GM18873 (cell line): ENCODE measurements at regions not wholly inside any gene's neighbourhood (a gene's known extent, or its start where the extent isn't known, plus 50 kb on each side); places are given as distances from the start of the nearest gene placed in this dataset.
"Not testable (repeated sequence)": the region's sequence is repeated elsewhere in the genome, so short reads cannot be mapped to it uniquely, and the experiment has no call there.

ENCODE experiments used
- ATAC-seq: cut with Tn5 transposase; IDR thresholded peaks from one replicate; pipeline ENCODE4 v1.9.1; 2021; ENCODE audit warnings: mild to moderate bottlenecking, moderate library complexity, moderate number of reproducible peaks; ENCODE audit not compliant: unreplicated experiment, low FRiP score

DNA sequence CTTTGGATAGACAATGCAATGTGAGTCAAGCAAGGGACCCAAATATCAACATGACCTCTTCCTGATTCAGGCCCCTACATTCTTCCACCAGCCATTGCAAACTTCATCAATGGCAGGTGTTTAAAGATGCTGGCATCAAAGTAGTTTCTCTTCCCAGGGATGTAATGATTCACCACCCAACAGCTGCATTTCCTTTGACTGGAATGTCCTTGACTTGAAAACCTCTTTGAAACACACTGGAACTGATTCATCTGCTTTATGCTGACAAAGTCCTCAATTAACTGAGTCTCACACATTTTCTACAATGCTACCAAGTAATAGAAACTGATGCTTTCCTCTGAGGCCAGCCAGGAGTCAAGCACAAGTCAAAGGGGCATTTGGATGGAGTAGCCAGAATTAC lies 385.5 kb downstream of the GBE1 start:
- no peak for ATAC-seq

DNA sequence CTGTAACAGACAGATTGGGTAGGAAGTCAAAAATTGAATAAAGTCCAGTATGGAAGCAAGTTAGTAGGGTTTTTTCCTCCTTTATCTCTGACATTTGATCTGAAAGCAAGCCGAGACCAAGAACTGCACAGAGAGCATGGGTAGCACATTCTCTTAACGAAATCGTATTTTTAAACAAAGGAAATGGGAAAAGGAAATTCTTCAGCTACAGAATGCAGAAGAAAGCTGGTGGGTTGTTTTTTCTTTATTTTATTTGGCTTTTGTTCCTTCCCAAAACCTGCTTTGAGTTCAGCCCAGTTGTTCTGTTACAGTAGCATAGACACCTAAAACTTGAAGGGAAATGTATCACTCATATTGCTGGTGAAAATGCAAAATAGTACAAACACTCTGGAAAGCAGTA lies 397.0 kb downstream of the GBE1 start:
- ATAC-seq = no peak

DNA sequence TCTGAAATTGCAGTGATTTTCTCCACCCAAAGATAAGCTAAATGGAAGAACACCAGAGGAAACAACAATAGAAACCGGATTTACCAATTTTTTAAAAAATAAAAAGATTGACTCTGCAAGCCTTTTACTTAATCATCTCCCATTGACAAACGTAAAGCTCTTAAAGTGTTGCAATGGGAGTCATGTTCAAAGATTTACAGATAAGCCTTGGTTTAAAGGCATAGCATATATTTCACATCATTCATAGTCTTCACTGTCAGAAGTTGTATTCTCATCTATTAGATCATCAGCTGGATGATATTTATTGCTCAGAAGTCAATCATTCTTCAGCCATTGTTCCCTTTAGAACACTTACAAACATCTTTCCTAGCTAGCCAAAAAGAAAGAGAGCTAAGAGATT lies 397.6 kb downstream of the GBE1 start:
- no peak for ATAC-seq

DNA sequence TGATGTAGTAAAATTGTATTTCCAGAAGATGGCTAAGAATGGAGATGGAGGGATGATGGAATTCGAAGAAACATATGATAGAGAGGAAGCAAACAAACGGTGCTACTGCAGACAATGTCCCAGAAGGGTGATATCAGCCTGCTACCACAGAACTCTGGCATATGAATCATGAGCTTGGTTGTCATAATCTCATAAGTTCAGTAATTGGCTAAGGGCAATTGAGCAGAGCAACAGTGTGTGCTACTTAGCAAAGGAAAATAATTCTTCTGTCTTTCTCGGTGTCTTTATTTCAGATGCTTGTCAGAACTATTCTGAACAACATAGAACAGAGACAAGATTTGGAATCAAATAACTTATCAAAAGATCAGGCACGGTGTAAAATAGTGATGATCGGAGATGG lies 407.3 kb downstream of the GBE1 start:
- no peak for ATAC-seq

DNA sequence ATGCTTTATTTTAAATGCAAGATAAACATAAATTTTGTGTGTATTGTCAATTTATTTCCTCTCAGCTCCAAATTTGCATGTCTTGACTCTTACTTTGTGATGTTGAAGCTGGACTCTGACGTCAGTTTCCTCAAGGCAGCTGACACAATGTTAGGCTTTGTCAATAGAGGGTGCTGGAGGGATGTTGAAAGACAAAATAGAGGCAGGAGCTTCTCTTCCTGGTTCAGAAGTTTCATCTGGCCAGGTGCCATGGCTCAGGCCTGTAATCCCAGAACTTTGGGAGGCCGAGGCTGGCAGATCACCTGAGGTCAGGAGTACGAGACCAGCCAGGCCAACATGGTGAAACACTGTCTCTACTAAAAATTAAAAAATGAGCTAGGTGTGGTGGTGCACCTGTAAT lies 408.6 kb downstream of the GBE1 start:
- ATAC-seq = peak; percentile 72

DNA sequence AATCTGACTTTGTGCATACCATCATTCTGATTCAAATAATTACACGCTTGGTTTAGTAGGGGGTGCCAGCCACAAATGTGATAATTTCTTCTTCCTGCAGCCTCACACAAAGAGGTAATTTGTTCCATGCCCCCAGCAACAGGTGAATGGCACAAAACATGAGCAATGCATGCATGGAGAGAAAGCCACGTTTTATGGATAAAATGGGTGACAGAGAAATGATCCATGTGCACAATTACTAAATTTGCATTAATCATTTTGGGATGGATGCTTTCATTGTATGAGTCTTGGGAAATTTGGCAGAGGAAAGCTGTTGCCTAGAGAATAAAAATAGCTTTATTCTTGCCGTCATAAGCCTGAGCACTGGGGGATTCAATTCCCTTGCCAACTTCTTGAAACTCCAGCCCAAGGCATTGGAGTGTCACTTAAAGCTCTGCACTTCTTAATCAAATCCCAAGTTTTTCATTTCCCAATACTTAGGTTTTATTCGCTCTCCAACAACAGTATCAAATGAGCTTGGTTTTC lies 411.6 kb downstream of the GBE1 start:
- ATAC-seq = no peak

DNA sequence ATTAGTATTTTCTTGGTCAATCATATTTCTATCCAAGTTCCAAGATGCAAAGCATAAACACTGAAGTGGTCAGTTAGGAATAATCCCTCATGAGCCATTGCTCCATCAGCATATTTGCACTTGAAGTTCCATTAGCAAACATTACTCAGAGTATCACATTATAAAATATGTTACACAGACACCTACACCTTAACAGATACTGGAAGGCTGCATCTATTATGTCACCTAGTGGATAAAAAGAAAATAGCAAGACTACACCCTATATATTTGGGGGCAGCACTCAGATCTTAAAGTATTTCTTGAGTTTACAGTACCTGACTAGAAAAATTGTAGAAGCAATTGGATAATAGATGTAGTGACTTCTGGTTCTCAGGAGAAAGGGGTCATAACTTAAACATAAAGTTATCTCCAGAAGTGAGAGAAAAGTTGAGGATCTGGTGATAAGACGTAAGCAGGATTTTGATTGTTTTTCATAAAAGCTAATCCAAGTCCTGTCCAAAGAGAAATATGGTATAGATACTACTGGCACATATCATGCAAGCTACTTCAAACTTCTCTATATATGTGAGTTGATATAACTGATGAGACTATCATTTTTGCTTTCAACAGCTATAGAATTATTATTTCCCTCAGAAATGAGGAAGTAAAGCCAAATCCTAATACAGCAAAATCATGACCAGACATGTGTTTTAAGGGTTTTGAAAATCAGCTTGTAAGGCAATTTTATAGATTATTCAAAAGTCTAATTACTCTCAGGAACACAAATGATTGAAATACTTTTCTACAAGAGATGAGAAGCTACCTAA lies 422.2 kb downstream of the GBE1 start:
- ATAC-seq = no peak

DNA sequence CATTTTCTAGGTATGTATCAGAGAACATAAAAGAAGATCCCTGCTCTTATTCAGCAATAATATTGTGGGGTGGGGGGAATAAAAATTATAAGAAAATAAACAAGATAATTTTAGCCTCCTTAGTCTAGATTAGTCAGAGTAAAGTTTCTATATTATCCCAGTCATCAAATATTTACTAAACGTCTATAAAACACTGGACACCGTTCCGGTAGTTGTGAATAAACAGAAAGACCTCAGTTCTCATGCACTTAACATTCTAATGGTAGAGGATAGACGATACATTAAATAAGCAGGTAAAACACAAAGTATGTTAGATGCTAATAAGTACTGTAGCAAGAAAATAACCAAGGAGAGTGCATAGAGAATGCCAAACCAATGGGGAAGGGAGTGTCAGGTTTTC lies 425.0 kb downstream of the GBE1 start:
- no peak for ATAC-seq

DNA sequence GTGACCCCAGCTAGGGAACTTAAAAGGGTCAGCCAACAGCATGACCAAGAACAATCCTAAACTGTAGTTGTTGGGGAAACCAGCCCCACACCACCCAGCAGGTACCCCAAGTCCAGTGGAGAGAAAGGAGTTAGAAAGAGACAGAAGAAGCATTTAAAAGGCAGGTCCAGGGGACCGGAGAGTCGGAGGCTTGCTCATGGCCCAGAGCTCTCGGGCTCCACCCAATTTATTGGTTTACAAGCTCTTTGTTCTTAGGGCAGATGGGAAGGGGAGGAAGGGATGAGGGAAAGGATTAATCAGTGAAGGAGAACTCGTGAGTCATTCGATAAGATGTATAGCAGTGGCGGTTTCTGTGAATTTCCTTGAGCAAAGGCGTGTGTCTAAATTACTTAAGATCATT lies 431.6 kb downstream of the GBE1 start:
- not testable (repeated sequence) for ATAC-seq

DNA sequence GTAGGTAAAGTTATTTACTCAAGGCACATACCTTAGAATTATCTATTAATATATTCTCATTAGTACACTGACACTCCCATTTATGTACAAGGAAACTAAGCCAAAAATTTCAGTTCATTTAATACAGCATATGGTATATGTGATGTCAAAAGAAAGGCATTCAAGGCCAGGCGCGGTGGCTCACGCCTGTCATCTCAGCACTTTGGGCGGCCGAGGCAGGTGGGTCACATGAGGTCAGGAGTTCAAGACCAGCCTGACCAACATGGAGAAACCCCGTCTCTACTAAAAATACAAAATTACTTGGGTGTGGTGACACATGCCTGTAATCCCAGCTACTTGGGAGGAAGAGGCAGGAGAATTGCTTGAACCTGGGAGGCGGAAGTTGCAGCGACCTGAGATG lies 435.2 kb downstream of the GBE1 start:
- ATAC-seq = no peak

DNA sequence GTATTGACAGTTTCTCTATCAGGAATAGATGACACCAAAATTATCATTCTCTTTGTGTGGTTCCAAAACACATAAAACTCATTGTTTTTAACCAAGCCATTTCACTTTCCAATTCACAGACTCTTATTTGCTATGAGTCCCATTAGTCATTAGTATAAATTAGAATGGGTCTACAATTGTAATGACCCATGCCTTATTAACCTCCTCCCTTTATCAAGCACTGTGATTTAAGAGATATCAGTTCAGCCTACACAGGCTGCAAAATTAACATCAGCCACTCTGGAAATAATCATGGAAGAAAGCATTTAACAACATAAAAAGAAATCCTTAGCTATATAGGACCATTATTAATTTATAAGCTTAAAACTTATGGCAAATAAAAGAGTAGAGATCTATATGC lies 440.6 kb downstream of the GBE1 start:
- ATAC-seq = no peak

DNA sequence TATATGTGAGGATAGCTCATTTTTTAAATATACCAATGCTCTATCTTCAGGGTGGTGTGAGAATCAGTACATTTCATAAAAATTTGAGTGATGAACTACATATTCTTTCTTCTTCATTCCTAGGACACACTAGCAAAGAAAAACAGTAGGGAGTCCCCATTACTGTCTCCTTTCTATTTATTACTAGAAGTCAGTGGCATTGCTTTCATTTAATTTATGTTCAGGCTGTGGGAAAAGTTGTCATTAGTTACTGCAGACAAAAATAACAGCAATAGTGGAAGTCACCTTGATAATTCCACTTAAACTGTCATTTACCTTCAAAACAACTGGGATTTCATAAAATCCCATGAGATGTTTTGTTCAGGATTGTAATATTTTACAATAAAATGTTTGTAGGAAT lies 446.4 kb downstream of the GBE1 start:
- no peak for ATAC-seq

DNA sequence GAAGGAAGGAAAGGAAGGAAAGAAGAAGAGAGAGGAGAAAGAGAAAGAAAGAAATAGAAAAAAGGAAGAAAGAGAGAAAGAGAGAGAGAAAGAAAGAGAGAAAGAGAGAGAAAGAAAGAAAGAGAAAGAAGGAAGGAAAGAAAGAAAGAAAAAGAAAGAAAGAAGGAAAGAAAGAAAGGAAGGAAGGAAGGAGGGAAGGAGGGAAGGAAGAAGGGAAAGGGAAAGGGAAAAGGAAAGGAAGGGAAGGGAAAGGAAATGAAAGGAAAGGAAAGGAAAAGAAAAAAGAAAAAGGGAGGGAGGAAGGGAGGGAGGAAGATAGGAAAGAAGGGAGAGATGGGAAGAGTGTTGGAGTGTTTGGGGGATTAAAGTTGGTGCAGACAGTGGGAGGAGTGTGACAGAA lies 450.1 kb downstream of the GBE1 start:
- ATAC-seq = no peak

DNA sequence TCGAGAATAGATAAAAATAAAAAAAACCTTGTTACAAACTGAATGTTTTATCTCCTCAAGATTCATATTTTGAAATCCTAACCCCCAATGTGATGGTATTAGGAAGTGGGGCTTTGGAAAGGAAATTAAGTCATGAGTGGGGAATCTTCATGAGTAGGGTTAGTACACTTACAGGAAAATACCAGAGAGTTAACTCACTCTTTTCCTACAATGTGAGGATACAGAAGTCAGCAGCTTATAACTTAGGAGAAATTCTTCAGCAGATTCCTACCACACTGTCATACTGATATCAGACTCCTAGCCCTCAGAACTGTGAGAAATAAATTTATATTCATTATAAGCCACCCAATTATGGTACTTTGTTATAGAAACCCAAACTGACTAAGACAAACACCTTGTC lies 453.1 kb downstream of the GBE1 start:
- ATAC-seq = no peak

DNA sequence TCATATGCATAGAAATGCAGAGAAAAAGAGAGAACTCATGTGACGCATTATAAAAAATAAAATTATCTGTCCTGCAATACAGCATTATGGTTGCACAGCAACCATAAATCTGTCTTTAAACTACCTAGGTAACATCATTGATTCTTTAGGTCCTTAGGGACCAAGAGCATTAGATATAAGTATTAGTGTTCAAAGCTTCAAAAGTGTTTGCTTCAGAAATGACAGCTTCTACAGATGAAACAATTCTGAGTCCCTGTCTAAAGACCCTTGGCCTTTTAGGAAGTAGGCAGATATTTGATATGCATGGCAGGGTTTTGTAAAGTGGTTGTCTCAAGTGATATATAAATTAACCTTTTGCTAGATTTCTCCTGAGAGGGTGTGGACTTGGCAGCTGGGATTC lies 454.2 kb downstream of the GBE1 start:
- no peak for ATAC-seq

DNA sequence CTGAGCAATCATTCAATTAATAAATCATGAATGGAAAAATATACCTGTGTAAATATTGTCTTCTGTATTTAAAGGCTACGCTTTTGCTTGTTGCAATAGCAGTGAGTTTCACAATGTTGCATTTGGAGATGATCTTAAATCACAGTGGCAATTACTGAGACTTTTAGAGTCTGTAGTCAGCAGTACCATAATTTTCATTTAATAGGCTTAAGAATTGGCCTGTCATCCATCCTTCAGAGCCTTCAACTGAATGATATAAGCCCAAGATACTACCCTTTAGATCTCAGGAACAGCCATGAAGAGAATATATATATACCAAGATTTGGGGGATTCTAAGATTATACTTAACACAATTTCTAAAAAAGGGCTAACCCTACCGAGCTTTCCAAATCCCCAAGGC lies 458.1 kb downstream of the GBE1 start:
- no peak for ATAC-seq

DNA sequence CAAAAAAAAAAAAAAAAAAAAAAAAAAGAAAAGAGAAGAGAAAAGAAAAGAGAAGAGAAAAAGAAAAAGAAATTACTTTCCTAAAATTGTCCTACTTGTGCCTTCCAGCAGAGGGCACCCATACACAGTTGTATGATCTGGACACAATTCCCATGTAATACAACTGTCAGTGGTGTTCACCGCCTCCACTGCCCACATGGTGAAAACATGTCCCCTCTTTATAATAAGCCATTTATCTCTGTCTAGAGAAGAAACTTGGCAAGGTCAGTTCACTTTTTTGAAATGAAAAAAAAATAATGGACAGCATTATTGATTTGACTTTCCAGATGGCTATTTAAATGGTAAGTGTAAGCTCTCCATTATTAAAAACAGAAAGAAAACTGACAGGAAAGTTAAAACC lies 459.4 kb downstream of the GBE1 start:
- ATAC-seq = peak; percentile 64

DNA sequence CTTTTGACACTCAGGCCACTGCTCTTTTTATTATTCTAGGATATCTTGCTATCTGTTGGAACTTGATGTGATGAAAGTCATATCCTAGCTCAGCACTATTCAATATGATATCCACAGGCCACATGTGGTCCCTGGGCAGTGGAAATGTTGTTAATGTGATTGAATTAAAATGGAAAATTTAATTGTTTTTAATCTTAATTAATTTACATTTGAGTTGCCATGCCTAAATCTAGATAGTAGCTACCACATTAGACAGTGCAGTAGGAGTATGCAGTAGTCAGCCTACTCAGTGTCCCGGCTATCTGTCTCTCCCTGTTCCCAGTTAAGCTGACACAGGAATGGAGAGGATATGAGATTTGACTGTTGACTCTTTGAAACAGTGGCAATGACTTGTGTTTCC lies 460.2 kb downstream of the GBE1 start:
- no peak for ATAC-seq

DNA sequence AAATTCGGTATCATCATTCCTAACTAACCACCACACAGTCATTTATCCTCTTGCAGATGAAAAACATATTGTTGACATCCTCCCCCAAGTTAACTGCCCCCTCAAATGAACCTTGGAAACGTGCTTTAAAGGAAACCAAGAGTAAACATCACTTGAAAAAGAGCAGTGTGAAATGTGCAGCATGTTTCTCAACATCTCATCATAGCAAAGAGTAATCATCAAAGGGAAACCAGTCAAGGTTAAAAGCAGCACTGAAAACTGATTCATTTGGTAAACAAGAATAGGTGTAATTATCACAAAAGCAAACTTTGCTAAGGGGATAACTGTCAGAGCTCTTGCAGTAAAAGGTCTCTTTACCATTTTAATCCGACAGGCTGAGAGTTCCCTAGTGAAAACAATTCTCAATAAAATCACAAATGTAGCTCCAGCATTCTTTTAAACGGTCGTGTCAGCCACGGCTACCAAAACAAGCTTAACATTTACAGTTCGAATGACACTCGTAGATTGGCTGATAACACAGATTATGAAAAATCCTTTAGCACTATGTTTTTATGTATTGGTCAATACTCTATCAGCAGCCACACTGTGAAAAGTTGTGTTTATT lies 461.0 kb downstream of the GBE1 start:
- ATAC-seq = no peak

DNA sequence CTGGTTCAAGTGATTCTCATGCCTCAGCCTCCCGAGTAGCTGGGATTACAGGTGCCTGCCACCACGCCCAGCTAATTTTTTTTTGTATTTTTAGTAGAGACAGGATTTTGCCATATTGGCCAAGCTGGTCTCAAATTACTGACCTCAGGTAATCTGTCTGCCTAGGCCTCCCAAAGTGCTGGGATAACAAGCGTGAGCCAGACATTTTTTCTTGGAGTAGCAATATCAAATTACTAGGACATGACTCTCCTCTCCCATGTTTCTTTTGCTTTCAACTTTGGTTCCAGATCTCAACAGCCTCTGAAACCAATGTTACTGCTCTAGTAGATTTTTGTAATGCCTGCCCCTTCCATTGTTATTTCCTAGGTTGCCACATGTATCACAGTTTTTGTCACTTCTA lies 462.0 kb downstream of the GBE1 start:
- ATAC-seq = no peak

DNA sequence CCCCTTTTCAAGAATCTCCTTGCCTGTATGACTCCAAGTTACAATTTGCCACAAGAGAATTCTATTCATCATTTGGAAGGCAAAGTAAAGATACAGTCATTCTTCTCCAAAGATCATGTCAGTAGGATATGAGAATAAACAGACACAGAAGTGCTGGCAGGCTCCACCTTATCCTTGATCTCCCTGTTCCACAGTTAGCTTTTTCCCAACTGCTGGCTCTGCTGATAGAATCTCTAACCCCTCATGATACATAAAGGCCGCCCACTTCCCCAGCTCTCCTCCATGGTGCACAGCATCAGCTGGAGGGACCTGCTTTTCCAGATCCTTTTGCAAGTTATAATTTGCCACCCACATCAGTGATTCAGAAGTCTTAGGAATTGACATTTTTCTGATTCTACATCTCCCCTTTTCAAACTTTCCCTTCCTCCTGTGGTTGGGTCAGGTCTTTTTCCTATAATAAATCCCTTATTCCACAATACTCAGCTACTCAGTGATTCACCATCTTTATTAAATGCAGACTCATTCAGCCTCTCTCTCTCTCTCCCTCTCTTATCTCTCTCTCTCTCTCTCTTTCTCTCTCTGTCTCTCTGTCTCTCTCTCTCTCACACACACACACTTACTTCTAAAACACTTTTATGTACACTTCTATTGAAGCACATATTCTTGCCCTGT lies 465.4 kb downstream of the GBE1 start:
- ATAC-seq = no peak

DNA sequence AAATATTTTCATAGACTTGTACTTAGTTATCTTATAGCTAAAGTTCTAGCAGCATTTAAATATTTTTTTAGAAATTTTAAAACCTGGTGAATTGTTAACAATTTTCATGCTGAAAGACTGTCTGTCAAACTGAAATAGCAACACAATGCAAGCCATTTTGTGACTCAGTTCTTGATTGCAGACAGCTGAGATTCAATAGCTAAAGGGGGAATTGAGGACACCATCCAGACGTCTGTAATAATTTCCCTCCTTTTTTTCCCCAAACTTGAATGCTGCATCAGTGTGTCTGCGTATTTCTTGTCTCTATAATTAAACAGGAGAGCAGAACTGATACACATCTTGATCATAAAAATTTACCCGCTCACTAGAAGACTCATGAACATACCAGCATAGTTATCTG lies 468.3 kb downstream of the GBE1 start:
- ATAC-seq = no peak
